ENCODE measurements at regions not wholly inside any gene's neighbourhood (a gene's known extent, or its start where the extent isn't known, plus 50 kb on each side); places are given as distances from the start of the nearest gene placed in this dataset.
A peak's percentile ranks its signal among the peaks of the same experiment; 100 is the strongest.

GRCh38 chr18:27483276-27483675 lies 298.2 kb upstream of the CHST9 start:
- no peak for DNase-seq (ENCODE audit: low read depth, low spot score)

GRCh38 chr18:27478459-27478858 lies 293.4 kb upstream of the CHST9 start:
- no peak for DNase-seq (ENCODE audit: low read depth, low spot score)

- DNase-seq (ENCODE audit: low read depth, low spot score): no peak
These were observed 288.2 kb upstream of the CHST9 start for GRCh38 chr18:27473318-27473717.

- DNase-seq (ENCODE audit: low read depth, low spot score): no peak
These were observed 282.0 kb upstream of the CHST9 start for GRCh38 chr18:27467073-27467472.

GRCh38 chr18:27461957-27462356 lies 276.8 kb upstream of the CHST9 start:
- no peak for DNase-seq (ENCODE audit: low read depth, low spot score)

- DNase-seq (ENCODE audit: low read depth, low spot score): no peak
These were observed 264.0 kb upstream of the CHST9 start for GRCh38 chr18:27449104-27449503.

GRCh38 chr18:27447930-27448329 lies 262.8 kb upstream of the CHST9 start:
- no peak for DNase-seq (ENCODE audit: low read depth, low spot score)

GRCh38 chr18:27447451-27447881 lies 262.4 kb upstream of the CHST9 start:
- no peak for DNase-seq (ENCODE audit: low read depth, low spot score)

- no peak for DNase-seq (ENCODE audit: low read depth, low spot score)
These were observed 245.5 kb upstream of the CHST9 start for GRCh38 chr18:27430595-27430994.

GRCh38 chr18:27428716-27429475 lies 243.8 kb upstream of the CHST9 start:
- peak; percentile 7 for DNase-seq (ENCODE audit: low read depth, low spot score)

- DNase-seq (ENCODE audit: low read depth, low spot score): peak; percentile 2
These were observed 243.0 kb upstream of the CHST9 start for GRCh38 chr18:27428120-27428519.

GRCh38 chr18:27423581-27423980 lies 238.5 kb upstream of the CHST9 start:
- DNase-seq (ENCODE audit: low read depth, low spot score): no peak

- no peak for DNase-seq (ENCODE audit: low read depth, low spot score)
These were observed 234.5 kb upstream of the CHST9 start for GRCh38 chr18:27419646-27420045.

GRCh38 chr18:27415495-27415894 lies 230.4 kb upstream of the CHST9 start:
- no peak for DNase-seq (ENCODE audit: low read depth, low spot score)

GRCh38 chr18:27414682-27415081 lies 229.6 kb upstream of the CHST9 start:
- no peak for DNase-seq (ENCODE audit: low read depth, low spot score)

GRCh38 chr18:27413495-27414401 lies 228.6 kb upstream of the CHST9 start:
- peak; percentile 67 for DNase-seq (ENCODE audit: low read depth, low spot score)

GRCh38 chr18:27412556-27412955 lies 227.4 kb upstream of the CHST9 start:
- no peak for DNase-seq (ENCODE audit: low read depth, low spot score)

GRCh38 chr18:27411911-27412310 lies 226.8 kb upstream of the CHST9 start:
- peak; percentile 48 for DNase-seq (ENCODE audit: low read depth, low spot score)

GRCh38 chr18:27411013-27411412 lies 225.9 kb upstream of the CHST9 start:
- DNase-seq (ENCODE audit: low read depth, low spot score): no peak

- no peak for DNase-seq (ENCODE audit: low read depth, low spot score)
These were observed 219.7 kb upstream of the CHST9 start for GRCh38 chr18:27404855-27405254.

GRCh38 chr18:27400001-27400400 lies 214.9 kb upstream of the CHST9 start:
- no peak for DNase-seq (ENCODE audit: low read depth, low spot score)

GRCh38 chr18:27395752-27396151 lies 210.6 kb upstream of the CHST9 start:
- no peak for DNase-seq (ENCODE audit: low read depth, low spot score)

GRCh38 chr18:27394687-27395086 lies 209.6 kb upstream of the CHST9 start:
- no peak for DNase-seq (ENCODE audit: low read depth, low spot score)
